PFSK-1 (cell line): ENCODE measurements at regions not wholly inside any gene's neighbourhood (a gene's known extent, or its start where the extent isn't known, plus 50 kb on each side); places are given as distances from the start of the nearest gene placed in this dataset.

Source experiments
- FOXP2 ChIP-seq: optimal IDR thresholded peaks from 2 replicates; pipeline ENCODE3; 2011; ENCODE audit warnings: borderline replicate concordance, control low read depth, inconsistent platforms; ENCODE audit not compliant: insufficient read depth; ENCODE audit errors: extremely low read length, extremely low read depth
- POLR2AphosphoS5 ChIP-seq: IDR thresholded peaks from 2 replicates; pipeline ENCODE4 v1.6.1; 2012; ENCODE audit warnings: low read depth, mild to moderate bottlenecking, control low read depth, low read length, moderate library complexity
- SIN3A ChIP-seq: IDR thresholded peaks from 2 replicates; pipeline ENCODE4 v1.6.1; 2012; ENCODE audit warnings: mild to moderate bottlenecking, low read length, moderate library complexity, borderline replicate concordance; ENCODE audit not compliant: insufficient read depth
- TAF1 ChIP-seq: IDR thresholded peaks from 2 replicates; pipeline ENCODE4 v1.6.1; 2012; ENCODE audit warnings: low read length, control low read depth, borderline replicate concordance; ENCODE audit not compliant: insufficient read depth
- TF ChIP-seq, protein P1 (sequence below), 2 experiments: IDR thresholded peaks; 2 replicates each; pipeline versions ENCODE4 v1.6.1 to v1.8.0; 2011 to 2012; ENCODE audit warnings: low read depth in 2 of 2, low read length in 2 of 2, control low read depth in 1 of 2, inconsistent platforms in 1 of 2, mild to moderate bottlenecking in 1 of 2, moderate library complexity in 1 of 2; ENCODE audit not compliant: insufficient read depth in 1 of 2

DNA sequence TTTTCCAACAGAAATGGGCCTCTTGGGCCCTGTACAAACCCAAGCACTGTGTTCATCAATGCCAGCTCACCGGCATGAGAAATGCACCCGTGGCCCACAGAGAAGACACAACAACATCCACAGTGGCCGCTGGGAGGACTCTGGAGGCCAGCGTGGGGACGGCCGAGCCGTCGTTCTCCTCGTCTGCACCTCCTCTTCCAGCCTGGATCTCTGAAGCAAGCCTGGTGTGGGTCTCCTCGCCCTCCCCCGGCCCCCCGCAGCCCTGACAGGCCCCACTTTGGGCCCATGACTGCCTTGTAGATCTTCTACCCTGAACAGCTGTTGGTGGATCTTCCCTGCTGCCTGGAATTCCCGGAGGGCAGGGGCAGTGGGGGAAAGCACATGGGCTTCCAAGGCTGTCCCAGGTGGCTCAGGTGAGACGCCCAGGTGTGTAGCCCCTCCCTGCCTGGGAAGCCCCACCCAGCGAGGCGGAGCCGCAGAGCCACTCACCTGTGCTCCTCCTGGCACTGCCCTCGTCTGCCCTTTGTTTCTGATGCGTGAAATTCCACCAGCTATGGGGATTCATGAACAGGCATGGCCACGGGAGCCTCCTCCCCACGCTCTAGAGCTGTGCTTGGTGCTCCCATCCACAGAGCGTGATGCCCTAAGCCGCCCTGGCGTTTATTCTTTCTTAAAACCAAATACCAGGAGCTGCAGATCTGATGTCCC, 225.9 kb downstream of the BRD1 start:
- TF ChIP-seq, protein P1, sequence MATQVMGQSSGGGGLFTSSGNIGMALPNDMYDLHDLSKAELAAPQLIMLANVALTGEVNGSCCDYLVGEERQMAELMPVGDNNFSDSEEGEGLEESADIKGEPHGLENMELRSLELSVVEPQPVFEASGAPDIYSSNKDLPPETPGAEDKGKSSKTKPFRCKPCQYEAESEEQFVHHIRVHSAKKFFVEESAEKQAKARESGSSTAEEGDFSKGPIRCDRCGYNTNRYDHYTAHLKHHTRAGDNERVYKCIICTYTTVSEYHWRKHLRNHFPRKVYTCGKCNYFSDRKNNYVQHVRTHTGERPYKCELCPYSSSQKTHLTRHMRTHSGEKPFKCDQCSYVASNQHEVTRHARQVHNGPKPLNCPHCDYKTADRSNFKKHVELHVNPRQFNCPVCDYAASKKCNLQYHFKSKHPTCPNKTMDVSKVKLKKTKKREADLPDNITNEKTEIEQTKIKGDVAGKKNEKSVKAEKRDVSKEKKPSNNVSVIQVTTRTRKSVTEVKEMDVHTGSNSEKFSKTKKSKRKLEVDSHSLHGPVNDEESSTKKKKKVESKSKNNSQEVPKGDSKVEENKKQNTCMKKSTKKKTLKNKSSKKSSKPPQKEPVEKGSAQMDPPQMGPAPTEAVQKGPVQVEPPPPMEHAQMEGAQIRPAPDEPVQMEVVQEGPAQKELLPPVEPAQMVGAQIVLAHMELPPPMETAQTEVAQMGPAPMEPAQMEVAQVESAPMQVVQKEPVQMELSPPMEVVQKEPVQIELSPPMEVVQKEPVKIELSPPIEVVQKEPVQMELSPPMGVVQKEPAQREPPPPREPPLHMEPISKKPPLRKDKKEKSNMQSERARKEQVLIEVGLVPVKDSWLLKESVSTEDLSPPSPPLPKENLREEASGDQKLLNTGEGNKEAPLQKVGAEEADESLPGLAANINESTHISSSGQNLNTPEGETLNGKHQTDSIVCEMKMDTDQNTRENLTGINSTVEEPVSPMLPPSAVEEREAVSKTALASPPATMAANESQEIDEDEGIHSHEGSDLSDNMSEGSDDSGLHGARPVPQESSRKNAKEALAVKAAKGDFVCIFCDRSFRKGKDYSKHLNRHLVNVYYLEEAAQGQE (IDR thresholded peaks at IDR 0.05; ENCODE audit: insufficient read depth in 1 of 2, low read depth in 2 of 2, low read length in 2 of 2): no peak

DNA sequence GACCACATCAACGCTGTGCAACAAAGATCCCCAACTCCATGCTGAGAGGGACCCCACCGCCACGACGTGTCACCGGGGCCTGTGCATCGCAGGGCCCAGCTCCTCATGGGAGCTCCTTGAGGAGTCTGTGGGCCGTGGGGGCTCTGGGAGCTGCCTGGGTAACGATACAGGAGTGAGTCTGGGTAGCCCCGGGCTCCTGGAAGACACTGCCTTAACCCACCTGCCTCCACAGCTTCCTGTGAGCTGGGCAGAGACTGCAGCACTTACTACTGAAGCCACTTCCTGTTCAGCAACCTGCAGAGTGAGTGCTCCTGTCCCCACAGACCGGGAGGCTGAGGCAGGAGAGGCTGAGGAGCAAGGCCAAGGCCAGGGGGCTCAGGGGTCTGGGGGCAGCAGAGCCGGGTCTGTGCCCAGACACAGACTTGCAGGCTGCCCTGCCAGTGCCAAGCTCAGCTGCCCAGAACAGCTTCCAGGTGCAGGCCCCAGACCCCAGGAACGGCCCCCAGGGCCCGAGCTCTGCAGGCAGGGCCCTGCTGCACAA, 226.7 kb downstream of the BRD1 start:
- no peak for TF ChIP-seq POLR2AphosphoS5
- TF ChIP-seq FOXP2: no peak
- no peak for TF ChIP-seq TAF1
- TF ChIP-seq SIN3A: no peak
- TF ChIP-seq, protein P1 (IDR thresholded peaks at IDR 0.05; ENCODE audit: insufficient read depth in 1 of 2, low read depth in 2 of 2, low read length in 2 of 2): no peak

DNA sequence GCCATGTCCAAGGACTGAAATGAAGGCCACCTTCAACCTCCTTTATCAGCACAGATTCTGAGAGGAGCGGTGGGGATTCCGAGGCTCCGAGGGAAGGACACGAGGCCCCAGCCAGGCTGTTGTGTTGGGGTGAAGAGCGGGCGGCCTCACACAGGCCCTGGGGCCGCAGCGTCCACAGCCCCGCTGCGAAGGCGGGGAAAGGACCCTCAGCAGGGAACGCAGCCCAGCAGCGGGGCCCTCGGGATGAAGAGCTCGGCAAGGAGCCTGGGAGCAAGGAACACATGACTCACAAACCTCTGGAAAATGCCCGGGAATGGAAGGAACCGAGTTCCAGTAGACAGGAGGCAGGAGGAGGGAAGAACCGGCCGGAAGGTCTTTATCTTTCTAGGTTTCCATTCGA, 227.2 kb downstream of the BRD1 start:
- TF ChIP-seq POLR2AphosphoS5 (no peak), SIN3A (no peak), TAF1 (no peak), FOXP2 (no peak)
- TF ChIP-seq, protein P1 (IDR thresholded peaks at IDR 0.05; ENCODE audit: insufficient read depth in 1 of 2, low read depth in 2 of 2, low read length in 2 of 2): no peak

DNA sequence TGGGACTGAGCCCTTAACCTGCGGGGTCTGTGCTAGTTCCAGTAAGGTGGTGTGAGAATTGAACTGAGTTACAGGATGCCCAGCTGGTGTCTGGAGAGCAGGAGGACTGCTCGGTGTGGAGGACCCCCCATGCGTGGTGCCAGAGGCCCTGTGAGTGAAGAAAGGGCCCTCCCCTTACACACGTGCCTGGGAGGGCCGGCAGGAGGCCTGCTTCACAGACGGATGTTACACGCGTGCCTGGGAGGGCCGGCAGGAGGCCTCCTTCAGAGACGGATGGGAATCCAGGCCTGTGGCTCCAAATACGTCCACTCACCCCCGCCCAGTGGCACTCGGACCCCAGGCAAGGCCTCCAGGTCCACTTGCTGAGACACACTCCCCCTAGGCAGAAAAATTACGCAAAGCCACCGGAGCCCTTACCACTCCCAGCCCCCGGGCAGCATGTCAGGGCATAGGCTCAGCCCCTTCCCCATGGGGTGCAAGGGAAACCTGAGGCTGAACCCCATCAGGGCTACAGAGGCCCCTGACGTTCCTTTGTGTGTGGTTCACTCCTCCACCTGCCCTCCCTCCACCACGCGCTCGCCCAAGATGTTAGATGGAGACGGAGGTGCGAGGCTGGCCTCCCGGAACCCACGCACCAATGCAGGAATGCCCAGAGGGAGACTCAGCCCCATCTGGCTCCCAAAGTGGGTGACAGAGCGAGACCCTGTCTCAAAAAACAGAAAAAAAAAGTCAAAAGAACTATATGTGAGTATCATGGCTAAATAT, 227.8 kb downstream of the BRD1 start:
- no peak for TF ChIP-seq POLR2AphosphoS5
- TF ChIP-seq SIN3A: no peak
- TF ChIP-seq FOXP2: no peak
- TF ChIP-seq, protein P1 (IDR thresholded peaks at IDR 0.05; ENCODE audit: insufficient read depth in 1 of 2, low read depth in 2 of 2, low read length in 2 of 2): no peak
- TF ChIP-seq TAF1: no peak
